Stimulated activated CD8-positive, alpha-beta memory T cell treated with anti-CD3 and anti-CD28 coated beads, Interleukin-4, amount 100 ng/mL, for 4 hours (primary cell): ENCODE measurements at regions not wholly inside any gene's neighbourhood (a gene's known extent, or its start where the extent isn't known, plus 50 kb on each side); places are given as distances from the start of the nearest gene placed in this dataset.
A peak's percentile ranks its signal among the peaks of the same experiment; 100 is the strongest.
"Not testable (repeated sequence)": the region's sequence is repeated elsewhere in the genome, so short reads cannot be mapped to it uniquely, and the experiment has no call there.

Experiments
- DNase-seq, 2 donors: peaks; one replicate each; pipeline ENCODE4 v3.0.0-alpha.2; 2020; ENCODE audit warnings: low read depth in 2 of 2, low spot score in 1 of 2

DNA sequence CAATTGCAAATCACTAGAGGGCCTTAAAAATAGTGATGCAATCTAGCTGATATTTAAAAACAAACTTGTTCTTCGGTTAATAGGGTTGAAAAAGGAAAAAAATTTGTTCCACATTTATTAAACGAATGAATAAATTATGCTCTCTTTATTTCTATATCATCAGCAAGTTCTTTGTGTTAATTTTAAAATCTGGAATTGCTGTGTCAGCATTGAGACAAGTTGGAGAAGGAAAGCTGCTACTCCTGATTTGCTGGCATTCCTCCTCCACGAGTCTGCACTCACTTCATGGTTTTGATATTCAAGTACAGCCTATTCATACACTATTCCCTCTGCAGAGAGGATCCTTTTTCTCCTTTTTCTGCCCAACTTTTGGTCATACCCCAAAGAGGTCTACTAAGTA is 117.6 kb downstream of the MRPL39 start:
- DNase-seq: no peak

DNA sequence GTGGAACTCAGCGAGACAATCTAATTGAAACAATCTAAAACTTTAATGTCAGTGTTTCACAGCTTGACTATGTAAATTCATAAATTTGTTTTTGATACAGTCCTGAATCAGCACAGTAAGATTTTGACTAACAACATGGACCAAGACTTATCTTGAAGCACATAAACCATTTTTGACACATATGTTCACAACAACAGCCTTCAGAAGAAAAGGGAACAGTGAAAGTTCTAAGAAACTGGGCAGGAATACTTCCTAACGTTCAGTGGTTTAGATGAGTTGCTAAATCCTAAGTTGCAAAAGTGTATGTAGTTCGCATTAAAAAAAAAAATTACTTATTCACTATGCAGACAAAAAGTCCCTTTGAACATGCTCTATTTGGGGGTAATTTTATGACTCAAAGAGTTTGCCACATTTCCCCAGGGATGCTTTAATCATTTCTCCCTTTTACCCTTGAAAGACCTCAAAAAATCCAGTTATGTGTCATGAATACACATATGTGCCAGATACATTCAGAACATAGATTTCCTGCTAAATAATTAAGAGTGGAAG is 120.2 kb downstream of the MRPL39 start:
- no peak for DNase-seq

DNA sequence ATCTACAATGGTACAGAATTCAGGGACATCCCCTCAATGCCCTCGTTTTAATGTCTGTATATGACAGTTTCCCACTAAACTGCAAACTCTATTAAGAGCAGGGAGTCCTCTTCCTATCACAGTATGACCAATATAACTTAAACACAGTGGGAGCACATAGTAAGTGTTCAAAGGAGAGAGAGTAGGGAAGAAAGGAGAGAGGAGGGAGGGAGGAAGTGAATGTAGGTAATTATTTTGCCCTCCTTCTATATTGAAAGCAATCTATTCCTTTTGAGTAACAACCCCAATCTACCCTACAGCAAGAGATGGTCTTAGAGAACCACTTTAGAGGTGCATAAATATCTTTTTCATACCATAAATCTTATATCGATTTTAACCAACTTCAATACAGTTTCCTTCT is 121.4 kb downstream of the MRPL39 start:
- DNase-seq: no peak

DNA sequence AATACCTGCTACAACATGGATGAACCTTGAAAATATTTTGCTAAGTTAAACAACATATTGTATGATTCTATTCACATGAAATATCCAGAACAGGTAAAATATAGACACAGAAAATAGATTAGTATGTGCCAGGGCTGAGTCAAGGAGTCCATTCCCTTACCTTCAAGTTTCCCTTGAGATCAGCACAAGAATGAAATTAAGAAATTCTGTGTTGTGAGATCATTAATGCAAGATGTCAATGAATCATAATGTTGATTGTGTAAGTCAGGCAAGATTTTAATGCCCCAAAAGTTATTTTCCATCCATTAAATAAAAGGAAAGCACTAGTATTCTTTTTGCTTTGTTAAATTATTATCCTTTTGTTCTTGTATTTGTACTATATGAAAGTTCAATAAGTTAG is 139.4 kb downstream of the MRPL39 start:
- DNase-seq: no peak

DNA sequence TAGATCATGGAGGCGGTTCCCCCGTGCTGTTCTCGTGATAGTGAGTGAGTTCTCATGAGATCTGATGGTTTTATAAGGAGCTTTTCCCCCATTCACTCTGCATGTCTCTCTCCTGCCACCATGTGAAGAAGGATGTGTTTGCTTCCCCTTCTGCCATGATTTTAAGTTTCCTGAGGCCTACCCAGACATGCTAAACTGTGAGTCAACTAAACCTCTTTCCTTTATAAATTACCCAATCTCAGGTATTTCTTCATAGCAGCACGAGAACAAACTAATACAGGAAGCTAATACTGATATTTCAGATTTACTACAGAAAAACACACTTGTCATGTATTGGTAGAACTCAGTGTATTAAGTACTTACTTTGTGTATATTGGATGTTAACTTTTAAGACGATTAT is 140.2 kb downstream of the MRPL39 start:
- DNase-seq: not testable (repeated sequence)

DNA sequence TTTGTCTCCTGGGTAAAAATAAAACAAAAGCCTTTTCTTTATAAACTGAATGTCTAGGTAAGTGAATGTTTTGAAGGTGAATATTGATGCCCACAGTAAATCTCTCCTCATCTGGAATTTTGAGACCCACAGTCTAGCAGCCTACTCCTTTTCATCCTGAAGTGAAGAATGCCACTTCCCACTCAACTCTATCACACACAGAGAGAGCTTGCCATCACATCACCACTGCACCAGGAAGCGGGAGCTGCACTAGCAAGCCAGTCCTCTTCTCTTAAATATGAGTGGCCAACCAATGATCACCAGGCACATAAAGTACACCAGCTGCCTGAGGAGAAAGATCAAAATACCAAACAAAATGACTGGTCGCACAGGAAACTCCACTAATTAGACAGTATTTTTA is 140.8 kb downstream of the MRPL39 start:
- DNase-seq: no peak

DNA sequence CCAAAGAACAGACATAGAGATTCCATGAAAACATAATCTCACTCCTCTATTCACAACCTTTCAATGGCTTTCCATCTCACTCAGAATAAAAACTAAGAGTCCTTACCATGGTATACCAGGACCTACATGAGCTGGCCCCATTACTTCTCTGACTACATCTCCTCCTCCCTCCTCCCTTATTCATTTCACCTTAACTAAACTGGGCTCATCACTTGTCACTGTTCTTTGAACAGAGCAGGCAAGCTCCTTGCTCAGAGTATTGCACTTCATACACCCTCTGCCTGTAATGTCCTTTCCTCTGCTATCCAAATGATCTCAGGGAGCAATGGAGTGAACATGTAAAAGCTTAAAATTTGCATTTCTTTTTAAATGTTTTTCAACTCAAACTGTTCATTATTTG is 142.0 kb downstream of the MRPL39 start:
- no peak for DNase-seq

DNA sequence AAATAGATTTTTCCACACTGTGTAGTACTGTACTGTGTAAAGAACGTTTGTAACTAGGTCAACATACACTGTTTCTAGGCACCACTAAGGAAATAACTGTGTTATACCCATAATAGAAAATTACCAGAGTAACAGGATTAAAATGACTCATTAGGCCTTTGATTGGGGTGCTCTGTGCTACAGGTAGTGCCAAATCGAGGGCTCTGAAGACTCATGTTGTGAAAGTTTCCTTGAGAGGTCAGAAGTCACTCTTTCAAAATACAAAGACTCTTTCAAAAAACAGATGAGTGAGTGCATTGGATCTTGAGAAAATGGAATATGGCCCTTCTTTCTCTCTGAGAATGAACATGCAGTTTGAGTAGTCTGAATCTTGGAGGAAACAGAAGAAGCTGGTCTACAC is 143.0 kb downstream of the MRPL39 start:
- no peak for DNase-seq

DNA sequence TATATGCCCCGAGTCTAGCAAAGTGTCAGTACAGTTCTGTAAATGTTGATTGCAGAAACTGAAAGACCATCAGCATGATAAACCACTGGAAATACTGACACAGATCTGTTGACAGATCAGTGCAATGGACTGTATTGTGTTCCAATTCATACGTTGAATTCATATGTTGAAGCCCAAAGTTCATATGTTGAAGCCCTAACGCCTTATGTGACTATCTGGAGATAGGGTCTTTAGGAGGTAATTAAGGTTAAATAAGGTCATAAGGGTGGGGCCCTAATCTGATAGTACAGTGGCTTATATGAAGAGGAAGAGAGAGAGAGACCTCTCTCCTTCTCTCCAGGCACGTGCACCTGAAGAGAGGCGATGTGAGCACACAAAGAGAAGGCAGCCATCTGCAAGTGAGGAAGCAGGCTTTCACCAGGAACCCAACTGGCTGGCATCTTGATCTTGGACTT is 144.7 kb downstream of the MRPL39 start:
- DNase-seq: no peak

DNA sequence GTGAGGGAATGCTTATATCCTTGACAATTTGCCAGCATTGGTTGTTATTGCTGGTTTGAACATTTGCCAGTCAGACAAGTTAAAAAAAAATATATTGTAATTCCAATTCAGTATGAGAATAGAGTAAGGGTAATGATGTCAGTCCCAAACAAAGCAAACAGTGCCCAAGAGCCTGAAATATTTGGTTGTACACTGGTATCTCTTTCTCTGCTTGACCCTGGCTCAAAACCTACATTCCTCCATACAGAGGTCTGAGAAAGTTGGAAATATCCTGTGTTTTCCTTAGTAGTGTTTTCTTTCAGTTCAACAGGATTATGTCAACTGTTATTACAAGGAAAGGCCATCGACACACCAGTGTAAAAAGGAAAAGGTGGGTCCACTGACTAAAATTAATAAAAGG is 145.6 kb downstream of the MRPL39 start:
- no peak for DNase-seq

DNA sequence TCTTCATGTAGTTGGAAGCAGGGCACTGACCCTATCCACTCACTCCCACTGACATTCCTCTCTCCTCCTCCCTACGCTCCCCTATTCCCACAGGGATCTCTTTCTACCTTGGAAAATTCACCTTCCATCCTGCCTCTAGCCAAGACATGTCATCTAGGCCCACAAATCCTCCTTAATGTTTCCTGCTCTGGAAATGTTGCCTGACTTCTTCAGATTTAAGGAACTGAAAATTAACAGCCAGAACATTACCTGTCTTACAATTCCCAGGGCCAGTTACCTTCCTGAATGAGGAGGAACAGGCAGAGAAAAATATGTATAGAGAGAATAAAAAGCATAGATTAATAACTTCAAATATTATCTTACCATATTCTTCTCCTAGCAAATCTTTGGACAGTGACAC is 147.3 kb downstream of the MRPL39 start:
- DNase-seq: no peak

DNA sequence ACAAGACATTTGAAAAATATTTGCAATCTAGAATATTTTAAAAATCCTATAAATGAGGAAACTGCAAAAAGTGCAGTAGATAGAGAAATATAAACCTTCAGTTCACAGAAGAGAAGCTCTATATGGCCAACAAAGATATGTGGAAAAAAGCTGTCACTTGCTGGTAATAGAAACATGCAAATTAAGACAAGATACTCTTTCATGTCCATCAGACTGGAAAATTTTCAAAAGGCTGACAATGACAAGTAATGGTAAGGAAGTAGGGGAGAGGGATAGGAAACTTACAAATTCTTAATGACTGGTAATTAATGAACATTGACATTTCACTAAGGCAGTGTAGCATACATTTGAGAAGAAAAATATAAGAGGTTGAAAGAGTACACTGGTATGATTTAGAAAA is 147.9 kb downstream of the MRPL39 start:
- DNase-seq: no peak

DNA sequence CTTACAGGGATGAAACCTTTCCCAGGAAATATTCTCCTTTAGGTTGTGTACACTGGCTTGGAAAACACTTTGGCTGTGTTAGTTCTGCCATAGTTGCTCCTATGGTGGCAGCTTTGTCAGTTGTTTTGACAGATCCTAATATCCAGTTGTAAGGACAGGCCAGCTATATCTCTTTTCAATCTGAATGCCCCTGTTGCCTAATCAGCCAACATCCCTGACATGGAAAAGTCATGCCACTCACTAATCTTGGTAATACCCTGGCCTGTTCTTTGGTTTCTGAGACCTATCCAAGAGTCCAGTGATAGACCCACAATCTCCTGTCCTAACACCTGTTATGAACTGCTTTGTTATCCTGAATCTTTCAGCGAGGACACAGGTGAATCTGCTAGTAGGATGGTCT is 148.8 kb downstream of the MRPL39 start:
- DNase-seq: no peak

DNA sequence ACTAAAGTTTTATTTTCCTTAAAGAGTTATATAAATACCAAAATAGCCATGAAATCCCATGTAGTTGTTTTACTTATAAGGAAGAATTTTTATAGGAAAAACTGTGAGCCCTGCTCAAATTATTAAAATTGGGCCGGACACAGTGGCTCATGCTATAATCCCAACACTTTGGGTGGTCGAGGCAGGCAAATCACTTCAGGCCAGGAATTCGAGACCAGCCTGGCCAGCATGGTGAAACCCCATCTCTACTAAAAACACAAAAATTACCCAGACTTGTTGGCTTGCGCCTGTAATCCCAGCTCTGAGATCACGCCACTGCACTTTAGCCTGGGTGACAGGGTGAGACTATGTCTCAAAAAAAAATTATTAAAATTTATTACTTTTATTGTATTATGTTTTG is 149.3 kb downstream of the MRPL39 start:
- DNase-seq: no peak

DNA sequence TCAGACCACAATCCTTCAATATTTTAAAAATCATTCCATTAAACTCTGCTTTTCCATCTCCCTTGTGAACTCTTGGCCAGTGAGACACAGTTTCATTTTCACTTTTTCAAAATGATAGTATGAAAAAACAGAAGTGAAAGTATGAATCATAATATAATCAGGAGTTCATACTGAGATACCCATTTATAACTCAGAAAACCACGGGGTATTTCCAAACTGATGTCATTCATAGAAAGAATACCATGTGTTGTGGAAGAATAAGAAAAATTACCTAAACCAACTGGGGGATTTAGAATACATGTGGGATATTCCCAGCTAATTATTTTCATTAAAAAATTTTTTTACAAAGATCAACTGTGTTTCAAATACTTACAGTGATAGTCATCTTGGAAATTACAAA is 149.9 kb downstream of the MRPL39 start:
- DNase-seq: no peak

DNA sequence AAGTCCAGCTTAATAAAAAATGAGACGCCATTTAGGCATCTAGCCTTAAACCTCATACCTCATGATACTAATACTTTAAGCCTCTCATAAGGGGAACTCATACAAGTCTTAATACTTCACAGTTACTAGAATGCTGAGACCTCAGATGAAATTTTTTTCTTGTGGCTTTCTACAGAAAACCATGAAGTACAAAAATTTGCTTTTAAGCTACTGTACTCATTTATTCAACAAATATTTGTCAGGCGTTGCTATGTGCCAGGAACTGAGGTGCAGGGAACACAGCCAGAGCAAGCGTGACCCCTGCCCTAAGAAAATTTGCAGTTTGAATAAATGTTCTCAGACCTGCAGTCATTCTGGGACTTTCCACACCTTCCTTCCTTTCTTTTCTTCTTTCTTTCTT is 150.6 kb downstream of the MRPL39 start:
- DNase-seq: peak in 1 of 2 donors; percentile 4

DNA sequence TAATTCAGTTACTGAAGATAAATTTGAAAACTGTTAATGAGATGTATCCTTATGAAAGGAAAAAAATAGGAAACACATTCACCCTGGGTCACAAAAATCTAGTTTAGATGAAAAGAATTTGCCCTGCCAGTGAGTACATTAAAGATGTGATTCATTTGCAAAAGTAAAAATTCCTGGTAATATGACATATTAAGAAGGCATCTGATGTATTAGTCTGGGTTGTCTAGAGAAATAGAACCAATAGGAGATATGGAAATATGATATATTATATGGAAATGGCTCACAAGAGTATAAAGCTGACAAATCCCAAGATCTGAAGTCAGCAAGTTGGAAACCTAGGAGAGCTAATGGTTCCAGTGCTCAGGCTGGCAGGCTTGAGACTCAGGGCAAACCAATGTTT is 153.8 kb downstream of the MRPL39 start:
- no peak for DNase-seq

DNA sequence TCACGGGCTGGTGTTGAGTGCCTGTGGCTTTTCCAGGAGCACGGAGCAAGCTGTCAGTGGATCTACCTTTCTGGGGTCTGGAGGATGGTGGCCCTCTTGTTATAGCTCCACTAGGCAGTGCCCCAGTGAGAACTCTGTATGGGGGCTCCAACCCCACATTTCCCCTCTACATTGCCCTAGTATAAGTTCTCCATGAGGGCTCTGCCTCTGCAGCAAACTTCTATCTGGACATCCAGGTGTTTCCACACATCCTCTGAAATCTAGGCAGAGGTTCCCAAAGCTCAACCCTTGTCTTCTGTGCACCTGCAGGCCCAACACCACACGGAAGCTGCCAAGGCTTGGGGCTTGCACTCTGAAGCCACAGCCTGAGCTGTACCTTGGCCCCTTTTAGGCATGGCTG is 157.3 kb downstream of the MRPL39 start:
- no peak for DNase-seq

DNA sequence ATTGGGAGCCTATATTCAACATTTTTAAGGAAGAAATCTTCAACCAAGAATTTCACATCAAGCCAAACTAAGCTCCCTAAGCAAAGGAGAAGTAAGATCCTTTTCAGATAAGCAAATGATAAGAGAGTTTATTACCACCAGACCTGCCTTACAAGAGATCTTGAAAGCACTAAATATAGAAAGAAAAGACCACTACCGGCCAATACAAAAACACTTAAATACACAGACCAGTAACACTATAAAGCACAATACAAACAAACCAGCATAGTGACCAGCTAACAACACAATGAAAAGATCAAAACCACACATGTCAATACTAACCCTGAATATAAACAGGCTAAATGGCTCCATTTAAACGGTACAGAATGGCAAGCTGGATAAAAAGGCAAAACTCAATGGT is 165.4 kb downstream of the MRPL39 start:
- no peak for DNase-seq

DNA sequence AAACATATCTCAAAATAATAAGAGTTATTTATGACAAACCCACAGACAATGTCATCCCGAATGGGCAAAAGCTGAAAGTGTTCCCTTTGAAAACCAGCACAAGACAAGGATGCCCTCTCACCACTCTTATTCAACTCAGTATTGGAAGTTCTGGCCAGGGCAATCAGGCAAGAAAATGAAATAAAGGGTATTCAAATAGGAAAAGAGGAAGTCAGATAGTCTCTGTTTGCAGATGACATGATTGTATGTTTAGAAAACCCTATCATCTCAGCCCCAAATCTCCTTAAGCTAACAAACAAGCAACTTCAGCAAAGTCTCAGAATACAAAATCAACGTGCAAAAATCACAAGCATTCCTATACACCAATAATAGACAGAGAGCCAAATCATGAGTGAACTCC is 169.8 kb downstream of the MRPL39 start:
- DNase-seq: not testable (repeated sequence)

DNA sequence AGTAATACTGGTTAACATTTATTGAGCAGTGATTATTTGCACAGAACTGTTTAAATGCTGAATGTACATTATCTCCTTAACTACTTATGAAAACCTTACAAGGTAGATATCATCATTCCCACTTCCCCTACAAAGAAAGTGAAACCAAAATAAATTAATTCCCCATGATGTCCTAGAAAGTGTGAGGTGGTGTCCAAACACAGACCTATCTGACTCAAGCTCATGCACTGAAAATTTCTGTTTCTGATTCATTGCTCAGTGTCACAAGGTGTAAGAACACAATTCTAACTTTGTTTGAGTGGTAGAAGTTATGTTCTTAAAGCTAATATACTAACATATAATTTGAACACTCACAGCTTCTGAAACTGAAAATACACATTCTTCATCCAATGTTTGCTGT is 178.7 kb downstream of the MRPL39 start:
- no peak for DNase-seq

DNA sequence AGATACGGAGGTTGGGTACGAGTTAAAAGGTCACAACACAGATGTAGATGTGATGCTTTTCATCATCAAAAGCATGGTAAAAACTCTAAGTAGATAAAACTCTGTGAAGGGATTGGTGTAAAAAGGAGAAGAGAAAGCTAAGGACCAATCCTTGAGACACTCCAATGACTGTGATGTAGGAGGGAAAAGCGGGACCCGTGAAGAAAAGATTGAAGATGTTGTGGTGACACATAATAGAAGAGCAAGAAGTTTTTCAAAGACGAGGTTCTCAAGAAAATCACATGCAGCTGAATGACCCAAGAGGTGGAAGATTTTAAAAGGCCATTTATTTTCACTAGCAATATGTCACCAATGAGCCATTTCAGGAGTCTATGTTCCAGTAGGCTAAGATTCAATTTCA is 179.5 kb downstream of the MRPL39 start:
- no peak for DNase-seq

DNA sequence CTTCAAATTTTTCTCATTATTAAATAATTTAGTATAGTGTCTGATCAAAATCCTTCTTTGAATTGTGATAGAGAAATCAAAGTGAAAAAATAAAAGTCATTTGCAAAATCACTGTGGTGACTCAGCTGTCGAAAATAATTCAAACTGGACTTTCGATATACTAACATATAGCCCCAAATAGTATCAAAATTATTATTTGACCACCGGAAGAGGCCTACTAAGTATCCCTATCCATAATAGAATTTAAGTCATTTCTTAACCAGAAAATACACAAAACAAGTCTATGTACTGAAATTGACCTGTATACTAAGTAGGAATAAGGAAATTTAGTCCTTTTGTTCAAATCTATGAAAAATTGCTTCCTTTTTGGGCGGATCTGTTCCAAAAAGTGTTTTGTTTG is 180.7 kb downstream of the MRPL39 start:
- DNase-seq: no peak

DNA sequence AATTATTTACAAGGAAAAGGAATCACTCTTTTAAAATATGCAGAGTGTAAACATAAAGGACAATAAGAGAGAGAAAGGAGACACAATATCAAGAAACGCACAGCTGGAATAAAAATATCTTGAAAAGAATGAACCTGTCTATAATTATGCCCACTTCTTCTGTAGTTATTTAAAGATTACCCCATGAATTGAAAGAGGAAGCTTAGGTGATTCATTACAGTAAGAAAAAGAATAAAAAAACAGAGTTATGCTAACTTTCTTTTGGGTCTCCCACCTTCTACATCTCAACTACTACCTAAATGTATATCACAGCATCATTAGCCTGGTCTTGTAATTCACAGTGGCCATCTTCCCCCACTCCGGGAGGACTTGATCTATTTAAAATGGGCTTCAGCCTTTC is 182.1 kb downstream of the MRPL39 start:
- DNase-seq: no peak
